ENCODE measurements at regions not wholly inside any gene's neighbourhood (a gene's known extent, or its start where the extent isn't known, plus 50 kb on each side); places are given as distances from the start of the nearest gene placed in this dataset.

- Mint-ChIP-seq H3K27ac (no peak overlapping the region), H3K4me3 (no peak overlapping the region), H3K36me3 (ENCODE audit: insufficient read depth in 1 of 3, low read depth in 3 of 3) (peaks cover 4 to 13% (median 10%) of the 10 kb centered on the region in 3 experiments), H3K27me3 (ENCODE audit: low read depth) (no peaks in the 10 kb centered on the region; the same call in 1 of the 2 replicates), H3K4me1 (peaks cover 0 to 4% of the 10 kb centered on the region in 2 experiments; a peak in 1 of 4 replicates), H3K9me3 (peaks cover 5 to 15% of the 10 kb centered on the region in 2 experiments)
- Histone ChIP-seq H3K79me1 (ENCODE audit: insufficient read depth, low read depth, low read length, poor library complexity, severe bottlenecking) (no peaks in the 10 kb centered on the region), H4K8ac (replicated peaks; ENCODE audit: insufficient read length, low read depth, low read length) (no peak overlapping the region), H2BK15ac (ENCODE audit: low read depth, low read length) (no peak overlapping the region), H4K91ac (ENCODE audit: insufficient read length, low read depth, low read length) (no peak overlapping the region), H4K20me1 (ENCODE audit: control insufficient read depth, insufficient read depth, insufficient read length) (no peaks in the 10 kb centered on the region), H3K9ac (ENCODE audit: extremely low read depth, insufficient read length, low read length) (no peak overlapping the region), H2AFZ (ENCODE audit: low read length) (no peak overlapping the region), H2AK5ac (ENCODE audit: insufficient read length, low read length) (no peak overlapping the region), H3K4me1 (ENCODE audit: insufficient read depth, low read length) (no peaks in the 10 kb centered on the region), H3K18ac (ENCODE audit: insufficient read length, low read depth, low read length) (no peak overlapping the region), H3K27ac (ENCODE audit: insufficient read length, low read depth, low read length) (no peak overlapping the region), H4K5ac (ENCODE audit: insufficient read length, low read depth, low read length) (no peak overlapping the region), H3K14ac (ENCODE audit: insufficient read depth, low read length) (no peak overlapping the region), H3K23me2 (ENCODE audit: insufficient read length, low read depth, low read length, poor library complexity, severe bottlenecking) (no peaks in the 10 kb centered on the region), H3K23ac (ENCODE audit: insufficient read length, low read depth, low read length) (no peak overlapping the region), H3K27me3 (ENCODE audit: insufficient read depth, low read length) (no peaks in the 10 kb centered on the region), H2BK12ac (ENCODE audit: insufficient read length, low read depth, low read length) (no peak overlapping the region), H2BK5ac (ENCODE audit: insufficient read length, low read length) (no peak overlapping the region), H3K9me3 (ENCODE audit: control insufficient read depth, low read depth, low read length) (peaks cover 5% of the 10 kb centered on the region), H3T11ph (ENCODE audit: low read length) (no peak overlapping the region), H3K79me2 (ENCODE audit: insufficient read depth, low read length) (no peaks in the 10 kb centered on the region), H3K4ac (ENCODE audit: low read depth, low read length) (no peak overlapping the region), H3K56ac (ENCODE audit: insufficient read length, low read depth, low read length) (no peak overlapping the region), H2BK120ac (ENCODE audit: low read depth, low read length, poor library complexity, severe bottlenecking) (no peak overlapping the region), H2BK20ac (ENCODE audit: low read depth, low read length, poor library complexity, severe bottlenecking) (no peak overlapping the region), H3K4me2 (ENCODE audit: insufficient read depth, insufficient read length, low read length) (no peak overlapping the region)
- no peak for DNase-seq
- no CpG with 5 or more reads among the region's 3 CpGs for WGBS (ENCODE audit: extremely low coverage, insufficient read length, low lambda C conversion rate)
- TF ChIP-seq CTCF (conservative IDR thresholded peaks at IDR 0.05), result no peak
Measured at GRCh38 chr11:97614606-97615005, 1224.8 kb downstream of the JRKL start.
